Neuronal stem cell (in vitro differentiated cells): ENCODE measurements at regions not wholly inside any gene's neighbourhood (a gene's known extent, or its start where the extent isn't known, plus 50 kb on each side); places are given as distances from the start of the nearest gene placed in this dataset.

ENCODE experiments used
- DNase-seq: peaks from one replicate; pipeline ENCODE4 v3.0.0-alpha.2; 2013; ENCODE audit warnings: low spot score
- H2AFZ ChIP-seq: one replicate; pipeline ENCODE4 v1.6.1; 2013; ENCODE audit warnings: mild to moderate bottlenecking, low read length, inconsistent platforms
- H2AK5ac ChIP-seq: 2 replicates; pipeline ENCODE4 v1.6.1; 2013; ENCODE audit warnings: low read depth, mild to moderate bottlenecking, inconsistent platforms, low read length, moderate library complexity, mixed read lengths
- H2BK120ac ChIP-seq: 2 replicates; pipeline ENCODE4 v1.6.1; 2013; ENCODE audit warnings: low read depth, mild to moderate bottlenecking, inconsistent platforms, low read length, moderate library complexity, mixed read lengths
- H2BK12ac ChIP-seq: one replicate; pipeline ENCODE4 v1.6.1; 2013; ENCODE audit warnings: low read length, inconsistent platforms
- H2BK15ac ChIP-seq: 2 replicates; pipeline ENCODE4 v1.6.1; 2013; ENCODE audit warnings: mild to moderate bottlenecking, low read length, inconsistent platforms, mixed read lengths
- H2BK5ac ChIP-seq: one replicate; pipeline ENCODE4 v1.6.1; 2013; ENCODE audit warnings: inconsistent platforms, mild to moderate bottlenecking, low read length, moderate library complexity
- H3K14ac ChIP-seq: one replicate; pipeline ENCODE4 v1.6.1; 2013; ENCODE audit warnings: low read length, inconsistent platforms
- H3K18ac ChIP-seq: 2 replicates; pipeline ENCODE4 v1.6.1; 2013; ENCODE audit warnings: low read length, inconsistent platforms
- H3K23ac ChIP-seq: 2 replicates; pipeline ENCODE4 v1.6.1; 2013; ENCODE audit warnings: low read depth, mild to moderate bottlenecking, mixed read lengths, low read length, inconsistent platforms; ENCODE audit not compliant: poor library complexity
- H3K27ac ChIP-seq: replicated peaks from 3 replicates; pipeline ENCODE4 v1.5.1; 2013; ENCODE audit warnings: low read length, inconsistent platforms
- H3K27me3 ChIP-seq, 3 experiments: 2 replicates each; pipeline ENCODE4 v1.6.1; 2013; ENCODE audit warnings: low read length in 3 of 3, mild to moderate bottlenecking in 2 of 3, inconsistent platforms in 1 of 3, low read depth in 1 of 3, mixed read lengths in 1 of 3, moderate library complexity in 1 of 3; ENCODE audit not compliant: control insufficient read depth in 3 of 3, insufficient read depth in 3 of 3
- H3K36me3 ChIP-seq, 2 donors: replicated peaks in 1 of 2; 2 replicates each; pipeline ENCODE4 v1.6.1; 2013; ENCODE audit warnings: low read length in 2 of 2; ENCODE audit not compliant: control insufficient read depth in 2 of 2, insufficient read depth in 2 of 2
- H3K4ac ChIP-seq: 2 replicates; pipeline ENCODE4 v1.6.1; 2013; ENCODE audit warnings: inconsistent platforms, mild to moderate bottlenecking, low read length, moderate library complexity
- H3K4me1 ChIP-seq, 2 donors: 1 replicate in 1 of 2; 2 replicates in 1 of 2; pipeline ENCODE4 v1.6.1; 2013; ENCODE audit warnings: low read length in 2 of 2, low read depth in 1 of 2; ENCODE audit not compliant: control insufficient read depth in 2 of 2, insufficient read depth in 1 of 2
- H3K4me2 ChIP-seq: one replicate; pipeline ENCODE4 v1.6.1; 2013; ENCODE audit warnings: mild to moderate bottlenecking, low read length, inconsistent platforms; ENCODE audit not compliant: insufficient read depth, poor library complexity, severe bottlenecking
- H3K4me3 ChIP-seq, 2 donors: 2 replicates each; pipeline ENCODE4 v1.5.1; 2013; ENCODE audit warnings: low read length in 2 of 2, mild to moderate bottlenecking in 2 of 2, inconsistent platforms in 1 of 2, moderate library complexity in 1 of 2
- H3K79me1 ChIP-seq: one replicate; pipeline ENCODE4 v1.6.1; 2013; ENCODE audit warnings: low read depth, mild to moderate bottlenecking, inconsistent platforms, low read length, moderate library complexity
- H3K9ac ChIP-seq: one replicate; pipeline ENCODE4 v1.6.1; 2013; ENCODE audit warnings: mild to moderate bottlenecking, low read depth, low read length, inconsistent platforms; ENCODE audit not compliant: poor library complexity
- H3K9me3 ChIP-seq, 2 donors: replicated peaks in 1 of 2; 2 replicates each; pipeline versions ENCODE3 to v1.6.1; 2013; ENCODE audit warnings: low read length in 2 of 2, mild to moderate bottlenecking in 2 of 2, inconsistent platforms in 1 of 2, low read depth in 1 of 2, mixed read lengths in 1 of 2, moderate library complexity in 1 of 2; ENCODE audit not compliant: control insufficient read depth in 2 of 2, insufficient read depth in 1 of 2
- H4K8ac ChIP-seq: one replicate; pipeline ENCODE4 v1.6.1; 2013; ENCODE audit warnings: low read depth, mild to moderate bottlenecking, inconsistent platforms, low read length, moderate library complexity
- H4K91ac ChIP-seq: one replicate; pipeline ENCODE4 v1.6.1; 2013; ENCODE audit warnings: low read length, low read depth, mild to moderate bottlenecking, inconsistent platforms; ENCODE audit not compliant: poor library complexity
- WGBS, 2 donors: extraction: QIAGEN DNeasy Blood & Tissue Kit; methylation state at CpG; one replicate each; pipeline ENCODE4 v1.1.7; 2013; ENCODE audit warnings: missing lambda C conversion rate in 2 of 2, mixed read lengths in 1 of 2; ENCODE audit not compliant: insufficient read length in 2 of 2, insufficient replicate concordance in 1 of 2; ENCODE audit errors: extremely low coverage in 2 of 2; 5-methylcytosine and 5-hydroxymethylcytosine counted together

DNA sequence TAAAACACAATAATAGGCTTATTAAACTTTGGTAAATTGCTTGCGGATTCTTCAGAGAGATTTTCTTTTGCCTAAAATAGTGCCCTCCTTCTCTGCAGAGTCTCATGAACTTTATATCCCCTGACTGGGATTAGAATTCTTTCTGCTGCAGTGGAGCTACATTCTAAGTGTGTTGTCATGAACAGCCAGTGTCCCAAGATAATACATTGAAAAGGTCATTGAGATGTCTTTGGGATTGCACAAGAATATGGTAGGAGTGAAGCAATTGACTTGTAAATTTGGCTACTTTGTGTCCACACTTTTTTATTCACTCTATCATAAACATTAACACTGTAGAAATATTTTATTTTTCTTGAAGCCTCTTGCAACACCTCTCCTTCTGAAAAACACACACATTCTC is 604.5 kb downstream of the GABRG2 start:
- Histone ChIP-seq H3K23ac (no peak overlapping the region), H2BK120ac (no peak overlapping the region), H3K4me1 (no peaks in the 10 kb centered on the region), H3K4me3 (no peak overlapping the region), H2BK15ac (no peak overlapping the region), H2BK12ac (no peak overlapping the region), H3K4ac (no peak overlapping the region), H4K8ac (no peak overlapping the region), H3K27me3 (no peaks in the 10 kb centered on the region), H3K4me2 (no peak overlapping the region), H3K9ac (no peak overlapping the region), H3K79me1 (no peaks in the 10 kb centered on the region), H2AFZ (no peak overlapping the region), H3K27ac (no peak overlapping the region), H3K14ac (no peak overlapping the region), H3K18ac (no peak overlapping the region), H3K36me3 (no peaks in the 10 kb centered on the region), H2AK5ac (no peak overlapping the region), H2BK5ac (no peak overlapping the region), H3K9me3 (no peaks in the 10 kb centered on the region), H4K91ac (no peak overlapping the region)
- no CpG with 5 or more reads among the region's 1 CpG for WGBS, 2 donors
- DNase-seq, result no peak

DNA sequence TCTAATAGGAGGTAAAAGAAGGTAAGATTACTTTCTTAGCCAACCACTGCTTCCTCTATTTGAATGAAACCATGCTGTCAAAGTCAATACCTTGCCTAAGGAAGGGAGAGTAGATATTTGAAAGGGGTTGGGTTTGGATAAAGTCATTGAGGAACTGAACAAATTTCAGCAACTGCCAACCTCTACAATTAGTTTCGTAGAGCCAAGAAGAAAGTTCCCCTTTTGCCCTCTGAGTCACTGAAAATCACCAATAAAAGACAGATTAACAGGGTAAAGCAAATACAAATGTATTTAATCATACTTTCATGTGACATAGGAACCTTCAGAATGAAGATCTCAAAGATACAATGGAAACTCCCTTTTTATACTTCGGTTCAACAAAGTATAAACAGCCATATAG is 615.7 kb downstream of the GABRG2 start:
- no peak overlapping the region for H3K27ac ChIP-seq
- no peak overlapping the region for H3K23ac ChIP-seq
- no peak overlapping the region for H3K9ac ChIP-seq
- no peaks in the 10 kb centered on the region for H3K36me3 ChIP-seq
- no peak overlapping the region for H3K14ac ChIP-seq
- H3K4me3 ChIP-seq, result no peak overlapping the region
- no peak overlapping the region for H4K91ac ChIP-seq
- H2BK15ac ChIP-seq, result no peak overlapping the region
- H2BK12ac ChIP-seq, result no peak overlapping the region
- H3K4ac ChIP-seq, result no peak overlapping the region
- H2AK5ac ChIP-seq, result no peak overlapping the region
- WGBS, 2 donors, result no CpG with 5 or more reads among the region's 2 CpGs
- H3K4me2 ChIP-seq, result no peak overlapping the region
- no peak overlapping the region for H4K8ac ChIP-seq
- H3K18ac ChIP-seq, result no peak overlapping the region
- no peaks in the 10 kb centered on the region for H3K9me3 ChIP-seq
- H3K79me1 ChIP-seq, result no peaks in the 10 kb centered on the region
- H2AFZ ChIP-seq, result no peak overlapping the region
- no peaks in the 10 kb centered on the region for H3K4me1 ChIP-seq
- no peak overlapping the region for H2BK5ac ChIP-seq
- H2BK120ac ChIP-seq, result no peak overlapping the region
- no peaks in the 10 kb centered on the region for H3K27me3 ChIP-seq
- no peak for DNase-seq

DNA sequence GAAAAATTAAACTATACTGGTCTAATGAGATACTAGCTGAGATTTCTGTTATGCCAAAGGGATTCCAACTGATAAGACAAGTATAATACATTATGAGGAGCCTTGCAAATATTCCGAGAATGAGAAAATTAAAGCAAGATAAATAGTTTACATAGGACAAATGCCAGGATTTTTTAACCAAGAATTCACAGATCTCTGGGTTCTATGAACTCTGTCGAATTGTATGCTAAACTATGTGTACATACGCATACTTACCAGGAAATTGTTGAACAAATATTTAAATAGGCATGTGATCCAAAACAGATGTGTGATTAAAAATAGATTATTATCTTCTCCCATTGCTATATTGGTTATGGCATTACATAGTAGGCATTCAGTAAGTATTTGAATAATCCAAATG is 616.6 kb downstream of the GABRG2 start:
- no peaks in the 10 kb centered on the region for H3K9me3 ChIP-seq
- no CpG with 5 or more reads among the region's 3 CpGs for WGBS, 2 donors

DNA sequence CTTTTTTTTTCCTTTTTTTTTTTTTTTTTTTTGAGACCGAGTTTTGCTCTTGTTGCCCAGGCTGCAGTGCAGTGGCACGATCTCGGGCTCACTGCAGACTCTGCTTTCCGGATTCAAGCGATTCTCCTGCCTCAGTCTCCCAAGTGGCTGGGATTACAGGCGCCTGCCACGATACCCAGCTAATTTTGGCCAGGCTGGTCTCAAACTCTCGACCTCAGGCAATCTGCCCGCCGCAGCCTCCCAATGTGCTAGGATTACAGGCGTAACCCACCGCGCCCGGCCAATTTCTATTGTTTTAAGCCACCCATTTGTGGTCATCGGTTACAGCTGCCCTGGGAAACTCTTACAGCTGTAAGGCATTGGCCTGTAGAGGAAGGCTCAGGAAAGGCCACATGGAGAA is 617.7 kb downstream of the GABRG2 start:
- Histone ChIP-seq H2BK12ac (no peak overlapping the region), H2AFZ (no peak overlapping the region), H2BK5ac (no peak overlapping the region), H2AK5ac (no peak overlapping the region), H3K18ac (no peak overlapping the region), H3K27me3 (no peaks in the 10 kb centered on the region), H4K8ac (no peak overlapping the region), H3K79me1 (no peaks in the 10 kb centered on the region), H2BK15ac (no peak overlapping the region), H3K4me1 (no peaks in the 10 kb centered on the region), H3K23ac (no peak overlapping the region), H3K4me2 (no peak overlapping the region), H3K9me3 (no peaks in the 10 kb centered on the region), H2BK120ac (no peak overlapping the region), H3K9ac (no peak overlapping the region), H3K14ac (no peak overlapping the region), H3K4me3 (no peak overlapping the region), H3K4ac (no peak overlapping the region), H3K27ac (no peak overlapping the region), H3K36me3 (no peaks in the 10 kb centered on the region), H4K91ac (no peak overlapping the region)
- no peak for DNase-seq
- WGBS, 2 donors, result no CpG with 5 or more reads among the region's 15 CpGs

More for the DNA sequence above, 616.6 kb downstream of the GABRG2 start:
- H3K14ac ChIP-seq, result no peak overlapping the region
- H2BK12ac ChIP-seq, result no peak overlapping the region
- no peak overlapping the region for H2AFZ ChIP-seq
- no peak overlapping the region for H3K18ac ChIP-seq
- H3K27me3 ChIP-seq, result no peaks in the 10 kb centered on the region
- no peak overlapping the region for H3K27ac ChIP-seq
- no peak overlapping the region for H3K23ac ChIP-seq
- H3K4ac ChIP-seq, result no peak overlapping the region
- no peaks in the 10 kb centered on the region for H3K36me3 ChIP-seq
- H3K79me1 ChIP-seq, result no peaks in the 10 kb centered on the region
- H4K91ac ChIP-seq, result no peak overlapping the region
- no peak overlapping the region for H3K4me2 ChIP-seq
- no peak overlapping the region for H2BK15ac ChIP-seq
- DNase-seq, result no peak
- no peak overlapping the region for H2AK5ac ChIP-seq
- no peak overlapping the region for H3K9ac ChIP-seq
- no peak overlapping the region for H2BK5ac ChIP-seq
- H3K4me3 ChIP-seq, result no peak overlapping the region
- H2BK120ac ChIP-seq, result no peak overlapping the region
- no peaks in the 10 kb centered on the region for H3K4me1 ChIP-seq
- no peak overlapping the region for H4K8ac ChIP-seq
